Liver (tissue), 3 donors: ENCODE measurements at regions not wholly inside any gene's neighbourhood (a gene's known extent, or its start where the extent isn't known, plus 50 kb on each side); places are given as distances from the start of the nearest gene placed in this dataset.

Experiments
- CTCF ChIP-seq: fragments of 150-350 bp; IDR thresholded peaks from 2 replicates; pipeline ENCODE4 v1.5.1; 2017; ENCODE audit warnings: improper control_type of control experiment, low read depth, low read length; ENCODE audit not compliant: missing input control
- EGR1 ChIP-seq, 2 donors: IDR thresholded peaks; 2 replicates each; pipeline ENCODE4 v1.6.1; 2016 to 2018; ENCODE audit warnings: antibody characterized with exemption in 2 of 2, low read depth in 2 of 2
- RAD21 ChIP-seq, 2 donors: IDR thresholded peaks; 2 replicates each; pipeline ENCODE4 v1.6.1; 2016; ENCODE audit warnings: antibody characterized with exemption in 2 of 2, mild to moderate bottlenecking in 2 of 2
- REST ChIP-seq: IDR thresholded peaks from 2 replicates; pipeline ENCODE4 v1.6.1; 2016; ENCODE audit warnings: antibody characterized with exemption, mild to moderate bottlenecking
- donor health status: healthy.
- donor health status: healthy.

- TF ChIP-seq RAD21 (IDR thresholded peaks at IDR 0.05) = no peak
- no peak for TF ChIP-seq CTCF
- TF ChIP-seq REST = no peak
- TF ChIP-seq EGR1 (IDR thresholded peaks at IDR 0.05; ENCODE audit: low read depth in 2 of 2) = no peak
These were observed 1462.1 kb upstream of the RAG2 start for GRCh38 chr11:38060136-38060535.
